Hepatocyte (in vitro differentiated cells): ENCODE measurements at regions not wholly inside any gene's neighbourhood (a gene's known extent, or its start where the extent isn't known, plus 50 kb on each side); places are given as distances from the start of the nearest gene placed in this dataset.

Source experiments
- CTCF ChIP-seq: fragments of 200-600 bp; sonication (generic); IDR thresholded peaks from 2 replicates; pipeline ENCODE4 v1.5.1; 2016; ENCODE audit warnings: antibody characterized with exemption, mild to moderate bottlenecking; ENCODE audit not compliant: poor library complexity
- EZH2 ChIP-seq: fragments of 200-600 bp; sonication (generic); IDR thresholded peaks from 2 replicates; pipeline ENCODE4 v1.6.1; 2016; ENCODE audit warnings: antibody characterized with exemption, mild to moderate bottlenecking, borderline replicate concordance
- EZH2phosphoT487 ChIP-seq: fragments of 200-600 bp; sonication (generic); IDR thresholded peaks from one replicate; pipeline ENCODE4 v1.6.1; 2018; ENCODE audit warnings: antibody characterized with exemption, mild to moderate bottlenecking, low read depth, moderate library complexity; ENCODE audit not compliant: unreplicated experiment, severe bottlenecking

GRCh38 chr1:171429137-171429536, 56.2 kb upstream of the PRRC2C start:
- TF ChIP-seq EZH2 (no peak), CTCF (no peak), EZH2phosphoT487 (no peak)
